ENCODE measurements at regions not wholly inside any gene's neighbourhood (a gene's known extent, or its start where the extent isn't known, plus 50 kb on each side); places are given as distances from the start of the nearest gene placed in this dataset.
"Not testable (repeated sequence)": the region's sequence is repeated elsewhere in the genome, so short reads cannot be mapped to it uniquely, and the experiment has no call there.

GRCh38 chr4:156545003-156545785 lies 426.4 kb downstream of the PDGFC start:
- no peak for DNase-seq (ENCODE audit: low read depth)

DNA sequence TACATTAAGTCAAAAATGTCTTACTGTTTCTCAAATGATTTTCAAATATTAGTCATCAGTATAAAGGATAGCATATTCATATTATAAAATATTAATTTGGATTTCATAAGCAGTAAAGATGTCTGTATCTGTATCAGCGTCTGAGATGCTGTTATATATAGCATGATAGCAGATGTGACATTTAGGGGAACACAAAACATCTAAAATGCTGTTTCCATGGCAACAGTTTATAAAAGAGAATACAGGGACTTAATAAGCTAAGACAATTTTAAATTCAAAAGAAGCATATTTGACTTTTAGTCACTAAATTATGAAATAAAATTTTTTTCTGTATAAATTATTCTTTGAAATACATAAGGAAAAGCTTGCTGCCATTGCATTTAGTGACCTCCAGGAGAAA lies 432.2 kb downstream of the PDGFC start:
- no peak for DNase-seq (ENCODE audit: low read depth)

DNA sequence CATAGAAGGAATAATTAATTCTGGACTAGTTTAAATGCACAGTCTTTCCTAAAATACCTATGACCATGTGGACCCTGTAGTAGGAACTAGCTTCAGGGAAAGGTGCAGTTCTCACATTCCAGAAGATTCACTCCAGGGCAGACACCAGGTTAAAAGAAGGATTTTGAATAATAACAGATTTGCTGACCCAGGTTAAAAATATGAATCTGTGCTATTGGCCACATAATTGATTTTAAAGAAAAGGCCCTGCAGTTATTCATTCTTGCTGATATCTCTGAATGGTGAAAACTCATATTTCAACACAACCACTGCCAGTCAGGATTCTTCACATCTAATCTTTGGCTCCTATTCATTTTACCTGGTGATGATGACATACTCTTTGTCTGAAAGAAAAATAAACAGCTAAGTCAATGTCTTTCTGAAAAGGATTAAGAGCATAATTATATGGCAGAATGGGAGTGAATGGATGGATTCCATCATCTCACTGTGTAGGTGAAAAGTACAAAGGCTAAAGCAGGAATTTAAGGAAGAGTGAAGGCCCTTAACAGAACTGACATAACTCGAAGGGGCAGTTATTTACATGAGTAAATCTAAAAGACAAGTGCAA lies 432.8 kb downstream of the PDGFC start:
- no peak for DNase-seq (ENCODE audit: low read depth)

GRCh38 chr4:156538210-156538609 lies 433.4 kb downstream of the PDGFC start:
- no peak for DNase-seq (ENCODE audit: low read depth)

- DNase-seq (ENCODE audit: low read depth), result no peak
Measured at GRCh38 chr4:156537286-156537685, 434.3 kb downstream of the PDGFC start.

- peak; percentile 22 for DNase-seq (ENCODE audit: low read depth)
Measured at GRCh38 chr4:156536661-156537060, 434.9 kb downstream of the PDGFC start.

DNA sequence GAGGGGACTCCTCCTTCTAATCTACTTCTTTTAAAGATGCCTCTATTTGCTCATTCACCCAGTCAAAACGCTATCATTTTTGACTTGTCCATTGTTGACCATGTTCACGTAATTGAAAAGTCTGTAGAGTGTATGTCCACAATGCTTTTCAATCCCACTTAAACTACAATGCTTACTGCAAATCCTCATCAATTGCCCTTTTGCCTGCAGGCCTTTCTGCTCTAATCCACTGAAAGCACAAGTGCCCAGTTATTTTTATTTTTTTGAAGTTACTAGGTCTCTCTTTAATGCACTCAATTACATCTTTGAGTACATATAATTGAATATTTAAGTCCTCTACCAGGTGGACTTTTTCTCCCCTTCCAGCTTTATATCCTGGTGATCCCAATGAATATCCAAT lies 437.4 kb downstream of the PDGFC start:
- no peak for DNase-seq (ENCODE audit: low read depth)

- no peak for DNase-seq (ENCODE audit: low read depth)
Measured at GRCh38 chr4:156528216-156528615, 443.4 kb downstream of the PDGFC start.

DNA sequence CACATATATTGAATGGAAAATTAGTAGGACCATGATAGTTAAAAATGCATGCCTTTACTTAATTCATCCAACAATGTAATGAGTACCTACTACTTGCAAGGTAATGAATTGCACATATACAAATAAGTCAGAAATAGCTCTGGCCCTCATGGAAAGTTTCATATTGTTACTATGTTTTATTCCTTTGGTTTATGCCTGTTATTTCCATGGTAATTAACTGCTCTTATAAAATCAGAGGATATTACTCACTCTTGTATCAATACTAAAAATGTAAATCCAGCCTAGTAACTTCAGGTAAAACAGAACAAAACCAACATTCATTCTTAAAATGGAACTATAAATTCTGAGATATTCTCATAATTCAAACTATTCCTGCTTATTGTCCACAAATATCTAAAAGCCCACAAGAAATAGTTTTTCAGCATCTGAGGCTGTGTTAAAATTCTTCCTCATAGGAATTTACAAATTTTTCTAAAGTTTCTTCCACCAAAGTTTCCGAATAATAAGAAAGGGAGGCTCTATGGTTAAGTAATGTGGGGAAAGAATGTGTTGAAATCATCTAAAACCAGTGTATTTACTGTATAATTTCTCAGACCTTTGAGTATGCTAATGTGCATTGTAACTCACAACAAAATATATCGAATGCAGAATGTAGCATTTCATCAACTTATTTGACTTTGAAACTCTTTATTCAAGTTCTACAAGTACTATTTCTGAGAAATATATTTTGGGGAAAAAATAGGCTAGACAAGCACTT lies 444.2 kb downstream of the PDGFC start:
- no peak for DNase-seq (ENCODE audit: low read depth)

- no peak for DNase-seq (ENCODE audit: low read depth)
Measured at GRCh38 chr4:156523991-156524390, 447.6 kb downstream of the PDGFC start.

GRCh38 chr4:156523492-156523891 lies 448.1 kb downstream of the PDGFC start:
- no peak for DNase-seq (ENCODE audit: low read depth)

DNA sequence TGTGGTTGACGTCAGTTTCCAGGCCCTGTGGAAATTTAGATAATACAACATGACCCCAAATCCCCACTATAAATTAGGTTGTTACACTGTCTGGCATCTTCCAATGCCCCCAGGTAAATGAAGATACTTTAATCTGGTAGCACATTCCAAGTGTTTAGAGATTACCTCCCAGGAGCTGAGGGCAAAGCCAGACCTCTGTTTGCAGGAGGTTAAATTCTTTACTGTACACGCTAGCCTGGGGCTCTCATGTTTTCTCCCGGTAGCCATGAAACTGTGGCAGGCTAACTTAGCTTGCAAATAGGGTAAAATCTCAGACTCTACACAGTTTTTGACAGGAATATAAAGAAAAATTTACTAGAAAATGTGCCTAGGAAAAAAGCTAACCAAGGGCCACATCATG lies 450.0 kb downstream of the PDGFC start:
- no peak for DNase-seq (ENCODE audit: low read depth)

DNA sequence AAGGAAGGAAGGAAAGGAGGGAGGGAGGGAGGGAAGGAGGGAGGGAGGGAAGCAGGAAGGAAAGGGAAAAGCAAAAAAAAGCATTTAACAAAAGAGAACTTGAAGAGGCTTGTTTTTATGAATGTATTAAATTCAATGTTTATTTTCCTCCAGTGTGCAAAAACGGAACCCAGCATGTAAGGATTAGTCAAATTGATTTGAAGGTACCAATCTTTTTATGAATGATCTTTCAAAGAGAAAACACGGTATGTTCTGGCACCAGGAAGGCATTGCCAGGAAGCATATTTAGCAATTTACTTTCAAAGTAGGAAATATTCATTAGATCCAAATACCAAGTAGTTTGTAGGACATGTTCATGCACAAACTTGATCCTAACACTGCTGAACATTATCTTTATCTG lies 453.6 kb downstream of the PDGFC start:
- no peak for DNase-seq (ENCODE audit: low read depth)

DNA sequence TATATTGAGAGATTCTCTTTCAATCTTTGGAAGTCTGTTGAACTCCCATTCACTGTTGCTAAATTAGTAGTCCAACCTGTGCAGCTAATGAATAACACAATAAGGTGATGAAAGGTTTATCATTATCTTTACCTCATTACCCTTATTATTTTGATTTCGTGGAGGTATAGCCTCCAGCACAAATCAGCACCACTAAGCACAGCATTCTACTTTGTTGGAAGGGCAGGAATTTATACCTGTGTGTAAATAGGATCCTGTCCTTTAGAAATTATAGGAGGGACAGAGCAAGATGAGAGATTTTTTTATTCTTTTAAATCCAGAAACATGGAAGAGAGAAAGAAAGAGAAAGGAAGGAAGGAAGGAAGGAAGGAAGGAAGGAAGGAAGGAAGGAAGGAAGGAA lies 454.1 kb downstream of the PDGFC start:
- DNase-seq (ENCODE audit: low read depth), result no peak

DNA sequence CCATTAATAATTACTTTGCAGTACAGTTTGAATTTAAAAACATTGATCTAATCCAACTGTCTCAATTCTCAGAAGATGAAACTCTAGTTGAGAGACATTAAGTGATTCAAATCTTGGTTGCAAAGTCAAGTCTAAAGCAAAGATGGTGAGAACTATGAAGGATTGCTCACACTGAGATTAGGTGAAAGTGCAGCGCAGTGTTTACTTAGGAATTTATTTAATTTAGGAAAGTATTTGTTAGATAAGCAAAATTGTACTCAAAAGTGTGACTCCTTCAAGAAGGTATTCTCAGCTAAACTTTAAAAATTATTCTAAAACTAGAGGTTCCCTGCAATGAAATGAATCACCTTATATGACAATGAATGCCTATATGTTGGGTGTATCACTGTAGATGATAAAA lies 454.9 kb downstream of the PDGFC start:
- DNase-seq (ENCODE audit: low read depth), result no peak

DNA sequence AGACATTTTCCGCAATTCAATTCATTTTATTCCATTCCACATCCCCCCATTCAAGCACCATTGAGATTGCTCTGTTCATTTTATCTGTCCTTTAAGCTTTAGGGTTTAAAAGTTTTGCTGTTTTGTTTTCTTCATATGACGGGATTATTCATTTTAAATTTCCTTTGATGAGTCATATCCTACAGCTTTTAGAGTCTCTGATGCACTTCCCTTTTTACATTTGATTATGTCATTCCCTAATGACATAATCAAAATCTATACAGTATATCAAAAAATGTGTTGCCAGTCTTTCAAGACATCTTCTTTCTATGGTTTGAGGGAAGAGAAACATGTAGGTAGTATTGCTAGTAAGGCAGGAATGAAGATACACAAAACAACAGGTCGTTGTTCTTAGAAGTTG lies 456.3 kb downstream of the PDGFC start:
- no peak for DNase-seq (ENCODE audit: low read depth)

- DNase-seq (ENCODE audit: low read depth), result no peak
Measured at GRCh38 chr4:156512622-156513021, 459.0 kb downstream of the PDGFC start.

- DNase-seq (ENCODE audit: low read depth), result not testable (repeated sequence)
Measured at GRCh38 chr4:156509921-156510320, 461.7 kb downstream of the PDGFC start.

DNA sequence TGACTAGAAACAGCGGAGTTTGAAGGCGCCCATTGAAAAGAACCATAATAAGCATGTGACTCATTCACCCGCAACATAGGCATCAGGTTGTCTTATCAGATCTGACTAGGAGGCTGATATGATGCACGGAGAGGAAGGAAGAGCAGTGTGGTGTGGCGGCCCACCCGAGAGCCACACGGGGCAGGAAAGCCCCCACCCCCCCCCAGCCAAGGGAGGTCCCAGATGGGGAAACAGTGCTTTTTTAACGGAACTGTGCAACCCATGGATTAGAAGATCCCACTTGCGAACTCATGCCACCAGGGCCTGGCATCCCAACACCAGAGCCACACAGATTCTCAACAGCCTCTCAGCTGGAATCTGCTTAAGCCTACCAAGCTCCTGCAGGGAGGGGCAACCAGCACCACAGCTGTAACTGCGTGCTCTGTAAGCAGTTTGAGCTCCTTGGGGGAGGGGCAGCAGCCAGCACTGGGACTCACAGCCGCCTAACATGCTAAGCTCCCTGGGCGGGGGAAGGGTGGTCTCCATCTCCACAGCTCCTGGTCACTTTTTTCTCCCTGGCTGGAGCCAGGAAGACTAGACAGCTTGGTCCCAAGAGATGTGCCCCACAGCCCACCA lies 466.2 kb downstream of the PDGFC start:
- no peak for DNase-seq (ENCODE audit: low read depth)

GRCh38 chr4:156503119-156503518 lies 468.5 kb downstream of the PDGFC start:
- no peak for DNase-seq (ENCODE audit: low read depth)

DNA sequence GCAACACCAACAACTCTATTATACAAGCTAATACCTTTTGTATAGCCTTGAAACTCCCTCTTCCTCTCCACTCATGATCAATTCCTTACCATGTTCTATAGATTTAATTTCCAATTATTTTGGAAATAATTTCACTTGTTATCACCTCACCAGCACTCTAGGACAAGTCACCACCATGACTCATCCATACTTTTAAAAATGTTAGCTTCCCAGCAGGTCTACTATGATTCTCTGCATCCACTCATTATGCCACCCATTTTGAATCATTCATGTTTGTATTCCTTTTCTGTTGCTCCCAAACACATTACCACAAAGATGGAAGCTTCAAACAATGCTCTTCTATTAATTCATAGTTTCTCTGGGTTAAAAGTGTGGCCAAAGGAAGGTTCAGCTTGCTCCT lies 469.6 kb downstream of the PDGFC start:
- DNase-seq (ENCODE audit: low read depth), result no peak

GRCh38 chr4:156499684-156500083 lies 471.9 kb downstream of the PDGFC start:
- DNase-seq (ENCODE audit: low read depth), result no peak

DNA sequence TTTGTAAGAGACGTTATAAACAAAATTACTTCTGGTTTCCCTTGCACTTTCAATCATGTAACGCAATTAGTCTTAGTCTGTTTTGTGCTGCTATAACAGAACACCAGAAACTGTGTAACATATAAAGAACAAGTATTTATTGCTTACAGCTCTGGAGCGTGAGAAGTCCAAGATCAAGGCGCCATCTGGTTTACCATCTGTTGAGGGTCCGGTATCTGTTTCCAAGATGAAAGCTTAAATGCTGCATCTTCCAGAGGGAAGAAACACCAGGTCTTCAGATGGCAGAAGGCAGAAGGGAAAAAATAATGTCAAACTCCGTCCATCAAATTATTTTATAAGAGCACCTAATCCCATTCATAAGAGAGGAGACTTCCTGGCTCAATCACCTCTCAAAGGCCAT lies 474.1 kb downstream of the PDGFC start:
- no peak for DNase-seq (ENCODE audit: low read depth)
